ENCODE measurements at regions not wholly inside any gene's neighbourhood (a gene's known extent, or its start where the extent isn't known, plus 50 kb on each side); places are given as distances from the start of the nearest gene placed in this dataset.
A peak's percentile ranks its signal among the peaks of the same experiment; 100 is the strongest.
"Not testable (repeated sequence)": the region's sequence is repeated elsewhere in the genome, so short reads cannot be mapped to it uniquely, and the experiment has no call there.

GRCh38 chrX:66915893-66916292, 277.0 kb upstream of the EDA2R start:
- DNase-seq (ENCODE audit: extremely low read depth in 1 of 2, low read depth in 1 of 2): no peak

GRCh38 chrX:66914080-66914479, 275.2 kb upstream of the EDA2R start:
- no peak for DNase-seq (ENCODE audit: extremely low read depth in 1 of 2, low read depth in 1 of 2)

GRCh38 chrX:66912417-66912816, 273.5 kb upstream of the EDA2R start:
- no peak for DNase-seq (ENCODE audit: extremely low read depth in 1 of 2, low read depth in 1 of 2)

GRCh38 chrX:66902081-66902480, 263.2 kb upstream of the EDA2R start:
- no peak for DNase-seq (ENCODE audit: extremely low read depth in 1 of 2, low read depth in 1 of 2)

GRCh38 chrX:66900886-66901285, 262.0 kb upstream of the EDA2R start:
- DNase-seq (ENCODE audit: extremely low read depth in 1 of 2, low read depth in 1 of 2): no peak

GRCh38 chrX:66892004-66892403, 253.1 kb upstream of the EDA2R start:
- no peak for DNase-seq (ENCODE audit: extremely low read depth in 1 of 2, low read depth in 1 of 2)

GRCh38 chrX:66889418-66889817, 250.5 kb upstream of the EDA2R start:
- DNase-seq (ENCODE audit: extremely low read depth in 1 of 2, low read depth in 1 of 2): no peak

GRCh38 chrX:66882101-66882500, 243.2 kb upstream of the EDA2R start:
- no peak for DNase-seq (ENCODE audit: extremely low read depth in 1 of 2, low read depth in 1 of 2)

GRCh38 chrX:66876776-66877175, 237.9 kb upstream of the EDA2R start:
- no peak for DNase-seq (ENCODE audit: extremely low read depth in 1 of 2, low read depth in 1 of 2)

- no peak for DNase-seq (ENCODE audit: extremely low read depth in 1 of 2, low read depth in 1 of 2)
Measured at GRCh38 chrX:66872771-66873170, 233.9 kb upstream of the EDA2R start.

- DNase-seq (ENCODE audit: extremely low read depth in 1 of 2, low read depth in 1 of 2): no peak
Measured at GRCh38 chrX:66863721-66864120, 224.8 kb upstream of the EDA2R start.

GRCh38 chrX:66833426-66833825, 194.5 kb upstream of the EDA2R start:
- no peak for DNase-seq (ENCODE audit: extremely low read depth in 1 of 2, low read depth in 1 of 2)

GRCh38 chrX:66815227-66815626, 176.3 kb upstream of the EDA2R start:
- no peak for DNase-seq (ENCODE audit: extremely low read depth in 1 of 2, low read depth in 1 of 2)

GRCh38 chrX:66794514-66794913, 155.6 kb upstream of the EDA2R start:
- not testable (repeated sequence) for DNase-seq (ENCODE audit: extremely low read depth in 1 of 2, low read depth in 1 of 2)

- no peak for DNase-seq (ENCODE audit: extremely low read depth in 1 of 2, low read depth in 1 of 2)
Measured at GRCh38 chrX:66766318-66766717, 127.4 kb upstream of the EDA2R start.

- DNase-seq (ENCODE audit: extremely low read depth in 1 of 2, low read depth in 1 of 2): no peak
Measured at GRCh38 chrX:66760651-66761050, 121.8 kb upstream of the EDA2R start.

- DNase-seq (ENCODE audit: extremely low read depth in 1 of 2, low read depth in 1 of 2): no peak
Measured at GRCh38 chrX:66756717-66757116, 117.8 kb upstream of the EDA2R start.

- DNase-seq (ENCODE audit: extremely low read depth in 1 of 2, low read depth in 1 of 2): no peak
Measured at GRCh38 chrX:66751136-66751782, 112.4 kb upstream of the EDA2R start.

- not testable (repeated sequence) for DNase-seq (ENCODE audit: extremely low read depth in 1 of 2, low read depth in 1 of 2)
Measured at GRCh38 chrX:66744519-66744918, 105.6 kb upstream of the EDA2R start.

- DNase-seq (ENCODE audit: extremely low read depth in 1 of 2, low read depth in 1 of 2): no peak
Measured at GRCh38 chrX:66731398-66731797, 92.5 kb upstream of the EDA2R start.

- peak in 1 of 2 donors; percentile 2 for DNase-seq (ENCODE audit: extremely low read depth in 1 of 2, low read depth in 1 of 2)
Measured at GRCh38 chrX:66728818-66729271, 90.0 kb upstream of the EDA2R start.

GRCh38 chrX:66717926-66718325, 79.0 kb upstream of the EDA2R start:
- DNase-seq (ENCODE audit: extremely low read depth in 1 of 2, low read depth in 1 of 2): no peak
